ENCODE measurements at regions not wholly inside any gene's neighbourhood (a gene's known extent, or its start where the extent isn't known, plus 50 kb on each side); places are given as distances from the start of the nearest gene placed in this dataset.
"Not testable (repeated sequence)": the region's sequence is repeated elsewhere in the genome, so short reads cannot be mapped to it uniquely, and the experiment has no call there.

DNA sequence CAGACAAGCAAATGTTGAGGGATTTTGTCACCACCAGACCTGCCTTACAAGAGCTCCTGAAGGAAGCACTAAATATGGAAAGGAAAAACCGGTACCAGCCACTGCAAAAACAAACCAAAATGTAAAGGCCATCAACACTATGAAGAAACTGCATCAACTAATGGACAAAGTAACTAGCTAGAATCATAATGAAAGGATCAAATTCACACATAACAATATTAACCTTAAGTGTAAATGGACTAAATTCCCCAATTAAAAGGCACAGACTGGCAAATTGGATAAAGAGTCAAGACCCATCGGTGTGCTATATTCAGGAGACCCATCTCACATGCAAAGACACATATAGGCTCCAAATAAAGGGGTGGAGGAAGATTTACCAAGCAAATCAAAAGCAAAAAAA, 173.2 kb upstream of the KCNMB2 start:
- TF ChIP-seq, protein P1, sequence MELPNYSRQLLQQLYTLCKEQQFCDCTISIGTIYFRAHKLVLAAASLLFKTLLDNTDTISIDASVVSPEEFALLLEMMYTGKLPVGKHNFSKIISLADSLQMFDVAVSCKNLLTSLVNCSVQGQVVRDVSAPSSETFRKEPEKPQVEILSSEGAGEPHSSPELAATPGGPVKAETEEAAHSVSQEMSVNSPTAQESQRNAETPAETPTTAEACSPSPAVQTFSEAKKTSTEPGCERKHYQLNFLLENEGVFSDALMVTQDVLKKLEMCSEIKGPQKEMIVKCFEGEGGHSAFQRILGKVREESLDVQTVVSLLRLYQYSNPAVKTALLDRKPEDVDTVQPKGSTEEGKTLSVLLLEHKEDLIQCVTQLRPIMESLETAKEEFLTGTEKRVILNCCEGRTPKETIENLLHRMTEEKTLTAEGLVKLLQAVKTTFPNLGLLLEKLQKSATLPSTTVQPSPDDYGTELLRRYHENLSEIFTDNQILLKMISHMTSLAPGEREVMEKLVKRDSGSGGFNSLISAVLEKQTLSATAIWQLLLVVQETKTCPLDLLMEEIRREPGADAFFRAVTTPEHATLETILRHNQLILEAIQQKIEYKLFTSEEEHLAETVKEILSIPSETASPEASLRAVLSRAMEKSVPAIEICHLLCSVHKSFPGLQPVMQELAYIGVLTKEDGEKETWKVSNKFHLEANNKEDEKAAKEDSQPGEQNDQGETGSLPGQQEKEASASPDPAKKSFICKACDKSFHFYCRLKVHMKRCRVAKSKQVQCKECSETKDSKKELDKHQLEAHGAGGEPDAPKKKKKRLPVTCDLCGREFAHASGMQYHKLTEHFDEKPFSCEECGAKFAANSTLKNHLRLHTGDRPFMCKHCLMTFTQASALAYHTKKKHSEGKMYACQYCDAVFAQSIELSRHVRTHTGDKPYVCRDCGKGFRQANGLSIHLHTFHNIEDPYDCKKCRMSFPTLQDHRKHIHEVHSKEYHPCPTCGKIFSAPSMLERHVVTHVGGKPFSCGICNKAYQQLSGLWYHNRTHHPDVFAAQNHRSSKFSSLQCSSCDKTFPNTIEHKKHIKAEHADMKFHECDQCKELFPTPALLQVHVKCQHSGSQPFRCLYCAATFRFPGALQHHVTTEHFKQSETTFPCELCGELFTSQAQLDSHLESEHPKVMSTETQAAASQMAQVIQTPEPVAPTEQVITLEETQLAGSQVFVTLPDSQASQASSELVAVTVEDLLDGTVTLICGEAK (IDR thresholded peaks at IDR 0.05): not testable (repeated sequence)
- TF ChIP-seq, protein P1 (CRISPR knock-in tag; IDR thresholded peaks at IDR 0.05): not testable (repeated sequence)
- TF ChIP-seq ZNF558, NR2C2 (CRISPR knock-in tag; IDR thresholded peaks at IDR 0.05; ENCODE audit: borderline replicate concordance): not testable (repeated sequence)
